ENCODE measurements at regions not wholly inside any gene's neighbourhood (a gene's known extent, or its start where the extent isn't known, plus 50 kb on each side); places are given as distances from the start of the nearest gene placed in this dataset.

DNA sequence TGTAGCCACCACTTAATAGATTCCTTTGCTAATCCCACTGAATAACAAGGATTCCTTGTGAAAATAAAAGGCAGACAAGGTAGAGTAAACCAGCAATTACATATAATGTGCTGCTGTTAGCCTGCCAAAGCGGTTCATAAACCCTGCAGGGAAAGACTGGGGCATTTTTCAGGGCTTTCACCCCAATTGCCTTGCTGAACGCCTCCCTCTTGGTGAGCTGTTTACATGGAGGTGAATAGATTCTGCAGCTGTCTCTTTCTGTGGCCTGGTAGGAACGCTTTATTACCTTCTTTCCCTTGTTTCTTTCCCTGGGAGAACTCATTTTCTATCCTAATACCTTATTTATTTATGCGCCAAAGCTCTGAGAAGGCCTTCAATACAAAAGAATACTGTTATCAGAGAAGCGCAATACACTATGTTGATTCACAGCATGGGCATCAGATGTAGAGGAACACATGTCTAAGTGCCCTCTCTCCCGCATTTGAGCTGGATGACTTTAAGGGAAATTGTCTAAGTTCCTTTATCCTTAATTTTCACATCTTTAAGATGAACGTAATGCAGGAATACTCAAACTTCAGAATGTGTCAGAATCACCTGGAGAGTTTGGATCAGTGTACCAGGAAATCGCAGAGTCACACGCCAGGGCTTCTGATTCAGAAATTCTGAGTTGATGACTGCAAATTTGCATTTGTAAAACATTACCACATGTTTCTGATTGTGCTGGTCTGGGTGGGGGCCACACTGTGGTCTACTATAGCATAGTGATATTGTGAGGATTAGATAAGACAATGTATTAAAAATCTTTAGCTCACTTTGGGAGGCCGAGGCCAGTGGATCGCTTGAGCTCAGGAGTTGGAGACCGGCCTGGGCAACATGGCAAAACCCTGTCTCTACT is 1203.8 kb downstream of the SORCS3 start:
- no peak for DNase-seq

- no peak for DNase-seq
These were observed 1203.2 kb downstream of the SORCS3 start for GRCh38 chr10:105844241-105844640.

GRCh38 chr10:105843786-105844185 is 1202.7 kb downstream of the SORCS3 start:
- no peak for DNase-seq

DNA sequence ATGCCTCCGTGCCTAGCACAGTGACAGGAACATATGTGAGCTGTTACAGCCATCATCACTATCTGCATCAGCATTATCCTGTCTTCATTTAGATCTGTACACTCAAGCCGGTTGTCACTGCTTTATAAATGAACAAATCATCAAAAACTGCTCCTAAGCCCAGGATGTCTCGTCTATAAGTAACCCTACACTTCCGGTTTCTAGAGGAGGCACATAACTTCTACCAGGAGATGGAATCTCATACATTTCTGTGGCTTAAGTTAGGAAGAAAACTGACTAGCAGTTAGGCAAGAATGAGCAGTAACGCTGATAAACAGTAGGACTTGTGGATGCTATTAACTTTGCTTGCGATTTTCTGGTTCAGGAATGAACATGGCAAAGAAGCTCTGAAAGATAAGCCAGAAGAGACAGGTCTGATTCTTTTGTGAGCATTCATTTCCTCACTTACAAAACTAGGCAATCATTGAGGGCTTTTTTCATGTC is 1199.2 kb downstream of the SORCS3 start:
- DNase-seq = no peak

- DNase-seq = no peak
These were observed 1197.3 kb downstream of the SORCS3 start for GRCh38 chr10:105838392-105838791.

DNA sequence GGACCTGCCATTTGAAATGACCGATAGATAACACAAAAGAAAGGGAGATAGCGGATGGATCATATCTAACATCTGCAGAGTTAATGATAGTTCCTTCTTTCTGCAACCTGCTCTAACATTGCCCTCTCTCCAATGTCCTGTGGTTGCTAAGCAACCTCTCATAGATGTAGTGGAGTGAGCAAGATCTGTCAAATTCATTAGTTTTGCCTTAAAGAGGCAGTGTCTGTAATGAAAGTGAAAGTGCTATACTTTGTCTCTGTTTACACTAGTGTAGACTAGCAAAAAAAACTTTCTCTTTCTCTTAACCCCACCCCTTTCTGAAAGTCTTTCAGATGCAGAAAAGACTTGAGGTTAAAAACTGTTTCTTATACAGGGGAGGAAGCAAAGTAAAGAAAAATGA is 1196.9 kb downstream of the SORCS3 start:
- peak; percentile 44 for DNase-seq

DNA sequence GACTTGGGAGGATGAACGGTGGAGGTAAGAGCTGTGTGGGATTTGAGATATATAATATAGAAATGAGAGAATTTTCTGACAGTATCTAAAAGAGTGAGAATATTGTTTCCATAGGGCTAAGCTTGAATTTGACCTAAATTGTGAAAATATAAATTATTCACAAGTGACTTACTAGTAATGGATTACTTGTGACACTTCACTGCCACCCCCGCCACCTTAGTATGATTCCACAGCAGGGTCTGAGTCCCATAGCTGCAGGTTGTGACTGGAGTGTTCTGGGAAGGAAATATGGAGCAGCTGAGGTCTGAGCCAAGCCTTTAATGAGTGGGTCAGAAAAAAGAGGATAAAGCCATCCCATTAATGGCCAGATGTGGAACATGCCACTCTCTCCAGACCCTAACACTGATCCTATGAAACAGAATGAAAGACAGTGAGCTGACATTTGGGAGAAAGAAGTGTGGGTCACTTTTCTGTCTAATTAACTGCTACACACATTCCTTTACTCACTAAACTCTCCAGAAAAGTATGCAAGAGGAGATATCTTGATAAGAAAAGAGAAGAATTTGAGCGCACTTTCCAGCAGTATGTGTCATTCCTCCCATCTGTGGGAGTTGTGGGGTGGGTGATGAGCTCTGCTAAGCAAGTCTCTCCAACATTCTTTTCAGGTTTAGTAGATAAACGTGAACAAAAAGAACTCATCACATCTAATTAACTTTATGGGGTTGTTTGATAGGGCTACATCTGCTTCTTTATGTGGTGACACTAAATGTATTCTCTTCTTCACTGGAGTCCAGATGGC is 1193.4 kb downstream of the SORCS3 start:
- DNase-seq = no peak

DNA sequence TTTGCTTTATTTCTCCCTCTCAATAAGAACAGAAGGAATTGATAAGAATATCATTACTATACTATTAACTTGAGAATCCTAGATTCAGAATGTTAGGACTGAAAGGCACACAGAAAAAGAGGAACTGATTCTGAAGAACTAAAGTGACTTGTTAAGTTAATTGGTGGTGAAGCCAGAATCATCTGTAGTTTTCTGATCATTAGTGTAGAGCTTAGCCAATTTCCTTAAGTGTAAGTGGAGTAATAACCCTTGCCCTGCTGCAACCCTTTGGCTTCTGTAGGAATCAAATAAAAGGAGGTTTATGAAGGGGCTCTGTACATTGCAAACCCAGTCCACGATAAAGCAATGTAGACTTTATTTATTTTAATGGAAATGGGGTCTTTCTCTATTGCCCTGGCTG is 1186.0 kb downstream of the SORCS3 start:
- no peak for DNase-seq

- no peak for DNase-seq
These were observed 1167.0 kb downstream of the SORCS3 start for GRCh38 chr10:105807935-105808587.

DNA sequence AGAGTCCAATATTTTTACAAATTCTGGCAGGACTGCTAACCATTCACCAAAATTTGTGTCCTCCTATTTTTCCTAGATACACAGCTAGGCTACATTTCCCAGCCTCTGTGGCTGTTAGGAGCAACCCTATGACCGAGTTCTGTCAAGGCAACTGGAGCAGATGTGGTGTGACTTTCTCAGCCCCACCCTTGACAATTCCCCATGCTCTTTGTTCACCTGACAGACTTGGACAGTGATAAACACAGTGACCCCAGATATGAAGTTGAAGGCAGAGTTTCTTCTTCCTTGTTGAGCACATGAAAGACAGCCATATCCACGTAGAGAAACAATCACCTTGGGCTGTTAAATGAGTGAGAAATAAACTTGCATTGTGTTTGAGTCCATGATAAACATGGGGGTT is 1162.1 kb downstream of the SORCS3 start:
- no peak for DNase-seq

DNA sequence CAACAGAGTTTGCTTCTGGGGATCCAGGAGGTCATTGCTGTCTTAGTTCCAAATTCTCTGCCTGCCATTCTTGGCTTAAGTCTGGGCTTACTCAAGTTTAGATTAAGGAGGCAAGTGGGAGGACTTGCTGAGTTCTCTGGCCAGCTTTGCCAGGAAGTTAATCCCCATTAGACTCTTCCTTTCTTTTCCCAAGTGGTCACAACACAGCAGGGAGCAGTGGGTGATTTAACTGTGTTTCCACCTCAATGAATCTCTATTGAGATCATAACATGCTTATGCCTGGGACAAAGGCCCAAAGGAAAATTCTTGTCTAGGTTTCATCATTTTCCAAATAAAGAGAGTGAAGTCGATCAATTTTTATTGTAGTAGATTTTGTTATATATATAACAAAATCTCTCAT is 1159.6 kb downstream of the SORCS3 start:
- DNase-seq = no peak

DNA sequence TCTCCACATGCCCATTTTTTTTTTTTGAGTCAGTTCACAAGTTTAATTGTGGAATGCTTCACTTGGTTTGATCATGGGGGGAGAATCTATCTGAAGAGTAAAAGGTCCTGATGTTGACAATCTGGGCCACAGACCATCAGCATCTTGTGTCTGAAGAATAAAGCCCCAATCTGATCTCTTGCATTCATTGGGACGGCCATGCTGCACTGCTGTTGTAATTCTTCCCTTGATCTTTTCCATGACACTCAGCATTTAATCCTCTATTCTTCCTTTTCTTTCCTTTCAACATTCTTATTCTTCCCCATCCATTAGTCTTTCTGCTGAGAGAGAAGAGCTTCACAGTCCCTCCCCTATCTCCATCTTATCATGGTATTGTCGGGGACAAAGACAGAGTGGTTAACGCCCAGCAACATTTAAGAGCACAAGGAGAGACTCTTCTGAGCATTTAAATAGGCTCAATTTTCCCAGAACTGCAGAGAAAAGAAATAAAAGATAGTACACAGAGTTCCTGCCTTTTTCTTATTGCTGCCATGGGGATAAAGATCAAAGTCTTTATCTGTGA is 1157.3 kb downstream of the SORCS3 start:
- no peak for DNase-seq

DNA sequence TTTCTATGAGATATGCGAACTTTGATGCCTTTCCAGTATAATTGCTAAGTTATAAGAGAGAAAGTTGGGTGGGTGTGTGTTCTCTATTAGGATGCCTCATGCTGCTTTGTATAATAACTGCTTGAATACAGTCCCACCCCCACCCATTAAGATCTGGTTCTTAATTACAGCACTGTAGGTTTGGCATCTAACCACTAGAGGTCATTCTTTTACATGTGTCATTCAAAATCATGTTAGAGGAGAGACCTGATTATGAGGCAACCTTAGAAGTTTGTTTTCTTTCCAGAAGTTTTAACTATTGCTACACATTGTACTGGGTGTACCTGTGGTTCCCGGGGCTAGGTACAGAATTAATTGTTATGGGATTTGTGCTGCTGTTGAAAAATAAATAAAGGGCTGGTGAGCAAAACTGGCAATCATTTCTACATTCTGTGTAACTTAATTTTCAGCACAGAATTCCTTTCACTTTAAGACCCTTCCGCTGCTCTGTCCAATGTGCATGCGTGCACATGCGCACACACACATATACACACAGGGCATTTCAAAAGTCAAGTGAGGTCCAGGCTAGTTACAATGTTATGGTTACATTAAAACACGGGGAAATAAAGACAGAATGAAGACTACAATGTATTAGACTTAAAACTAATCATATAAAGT is 1156.3 kb downstream of the SORCS3 start:
- DNase-seq = peak; percentile 0

DNA sequence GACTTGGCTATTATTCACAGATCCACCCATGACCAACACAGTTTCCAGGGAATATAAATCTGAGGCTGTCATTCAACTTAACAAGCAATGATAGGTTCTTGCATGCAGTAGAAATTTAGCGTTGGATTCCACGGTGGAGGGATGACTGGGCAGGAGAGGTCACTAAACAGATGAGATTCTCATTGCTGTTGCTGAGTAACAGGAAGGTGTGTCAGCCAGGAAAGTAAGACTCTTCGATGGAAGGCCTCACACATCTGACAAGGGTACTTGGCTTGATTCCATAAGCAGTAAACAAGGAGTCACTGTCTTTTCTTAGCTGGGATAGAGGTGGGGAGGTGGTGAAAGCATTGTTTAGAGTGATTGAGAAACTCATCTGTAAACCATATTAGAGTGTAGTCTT is 1152.0 kb downstream of the SORCS3 start:
- DNase-seq = no peak

- no peak for DNase-seq
These were observed 1144.6 kb downstream of the SORCS3 start for GRCh38 chr10:105785721-105786120.

DNA sequence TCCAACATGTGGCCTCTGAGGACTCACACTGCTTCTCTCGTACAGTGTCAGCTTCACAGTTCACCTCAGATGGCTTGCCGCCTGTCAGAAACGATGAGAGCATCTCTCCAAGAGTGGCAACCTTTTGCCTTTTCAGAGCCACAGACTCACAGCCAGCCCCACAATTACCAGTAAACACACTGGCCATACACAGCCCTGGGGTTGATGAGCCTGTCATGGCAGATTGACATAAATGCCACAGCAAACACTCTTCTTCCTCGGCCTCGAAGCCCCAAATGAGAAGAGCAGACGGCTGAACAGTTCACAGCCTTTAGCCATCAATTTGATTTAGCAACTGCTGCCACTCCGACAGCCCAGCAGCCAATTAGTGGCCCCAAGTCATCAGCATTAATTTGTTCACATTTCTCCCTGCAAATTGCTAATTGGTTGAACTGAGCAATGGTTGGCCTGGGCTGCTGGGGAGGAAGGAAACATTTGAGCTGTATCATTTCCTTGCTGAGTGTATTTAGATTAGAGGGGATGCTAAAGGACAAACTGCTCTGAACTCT is 1142.9 kb downstream of the SORCS3 start:
- DNase-seq = no peak

- DNase-seq = no peak
These were observed 1133.8 kb downstream of the SORCS3 start for GRCh38 chr10:105774881-105775280.

DNA sequence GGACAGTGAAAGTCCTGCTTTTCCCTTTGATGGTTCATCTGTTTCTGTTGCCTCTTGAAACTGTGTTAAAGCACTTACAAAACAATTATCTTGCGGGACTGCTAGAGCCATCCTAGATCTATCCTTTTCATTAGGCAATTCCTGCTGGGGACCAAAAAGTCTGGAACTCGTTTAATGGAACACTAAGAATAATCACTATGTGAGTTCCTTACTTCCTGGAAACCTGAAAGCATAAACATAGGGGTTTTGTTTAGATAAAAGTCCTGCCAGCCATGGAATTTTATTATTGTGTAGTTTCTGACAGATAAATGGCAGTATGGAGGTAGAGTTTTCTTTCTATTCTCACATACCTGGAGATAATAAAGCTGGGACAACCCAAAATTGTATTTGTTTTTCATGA is 1133.3 kb downstream of the SORCS3 start:
- no peak for DNase-seq

DNA sequence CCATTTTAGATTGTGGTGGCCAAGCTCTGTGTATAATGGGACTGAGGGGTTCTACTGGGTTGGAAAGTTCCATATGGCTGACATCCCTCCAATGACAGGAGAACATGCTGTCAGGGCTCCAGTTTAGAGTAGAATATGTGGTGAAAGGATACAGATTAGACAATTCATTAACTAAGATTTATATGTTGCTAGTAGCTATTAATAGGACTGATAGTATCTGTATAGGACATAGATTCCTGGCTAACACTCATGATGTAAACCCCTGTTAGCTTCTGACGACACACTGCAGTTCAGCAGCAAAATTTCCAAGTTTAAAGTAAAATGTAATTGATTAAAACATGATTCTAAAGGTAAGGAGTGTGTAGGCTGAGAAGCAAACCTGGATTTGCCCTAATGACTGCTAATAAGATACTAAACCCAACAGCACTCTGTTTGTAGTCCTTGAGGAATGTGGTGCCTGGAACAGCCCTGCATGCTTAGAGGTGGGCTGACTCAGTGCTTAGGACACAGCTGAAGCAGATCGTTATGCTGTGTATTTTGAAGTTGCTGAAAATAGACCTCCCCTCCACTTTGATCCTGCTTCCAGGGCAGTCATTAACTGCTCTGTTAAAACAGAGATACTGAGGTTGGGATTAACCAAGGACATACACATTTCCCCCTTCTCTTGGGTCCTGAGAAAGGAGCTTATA is 1129.6 kb downstream of the SORCS3 start:
- no peak for DNase-seq

- no peak for DNase-seq
These were observed 1128.4 kb downstream of the SORCS3 start for GRCh38 chr10:105769248-105770184.

Data from CD4-positive, alpha-beta T cell treated with Interleukin-4 for 4 hours (primary cell).